ELF-1 (cell line): ENCODE measurements at regions not wholly inside any gene's neighbourhood (a gene's known extent, or its start where the extent isn't known, plus 50 kb on each side); places are given as distances from the start of the nearest gene placed in this dataset.

Source experiments
- DNase-seq: peaks from one replicate; pipeline ENCODE4 v3.0.0-alpha.2; 2016; ENCODE audit warnings: low read depth, low spot score

- no peak for DNase-seq
These were observed 95.8 kb upstream of the ADAMTS16 start for GRCh38 chr5:5044247-5044840.

- no peak for DNase-seq
These were observed 93.2 kb upstream of the ADAMTS16 start for GRCh38 chr5:5046680-5047502.

GRCh38 chr5:5050801-5051200, 89.3 kb upstream of the ADAMTS16 start:
- no peak for DNase-seq

GRCh38 chr5:5055712-5056111, 84.4 kb upstream of the ADAMTS16 start:
- DNase-seq = no peak

GRCh38 chr5:5061836-5062235, 78.3 kb upstream of the ADAMTS16 start:
- DNase-seq = no peak

GRCh38 chr5:5062525-5063302, 77.4 kb upstream of the ADAMTS16 start:
- no peak for DNase-seq

GRCh38 chr5:5063533-5063953, 76.6 kb upstream of the ADAMTS16 start:
- DNase-seq = peak; percentile 38

GRCh38 chr5:5065472-5065871, 74.7 kb upstream of the ADAMTS16 start:
- no peak for DNase-seq

- peak; percentile 29 for DNase-seq
These were observed 73.6 kb upstream of the ADAMTS16 start for GRCh38 chr5:5066276-5067186.

GRCh38 chr5:5069851-5070250, 70.3 kb upstream of the ADAMTS16 start:
- no peak for DNase-seq

GRCh38 chr5:5071554-5071953, 68.6 kb upstream of the ADAMTS16 start:
- no peak for DNase-seq

- DNase-seq = no peak
These were observed 62.9 kb upstream of the ADAMTS16 start for GRCh38 chr5:5077236-5077635.

GRCh38 chr5:5078009-5078897, 61.9 kb upstream of the ADAMTS16 start:
- DNase-seq = no peak

GRCh38 chr5:5079876-5080275, 60.3 kb upstream of the ADAMTS16 start:
- no peak for DNase-seq

GRCh38 chr5:5080790-5081189, 59.3 kb upstream of the ADAMTS16 start:
- no peak for DNase-seq

GRCh38 chr5:5085381-5085780, 54.7 kb upstream of the ADAMTS16 start:
- DNase-seq = no peak

- no peak for DNase-seq
These were observed 50.1 kb upstream of the ADAMTS16 start for GRCh38 chr5:5089895-5090649.
